ENCODE measurements at regions not wholly inside any gene's neighbourhood (a gene's known extent, or its start where the extent isn't known, plus 50 kb on each side); places are given as distances from the start of the nearest gene placed in this dataset.

DNA sequence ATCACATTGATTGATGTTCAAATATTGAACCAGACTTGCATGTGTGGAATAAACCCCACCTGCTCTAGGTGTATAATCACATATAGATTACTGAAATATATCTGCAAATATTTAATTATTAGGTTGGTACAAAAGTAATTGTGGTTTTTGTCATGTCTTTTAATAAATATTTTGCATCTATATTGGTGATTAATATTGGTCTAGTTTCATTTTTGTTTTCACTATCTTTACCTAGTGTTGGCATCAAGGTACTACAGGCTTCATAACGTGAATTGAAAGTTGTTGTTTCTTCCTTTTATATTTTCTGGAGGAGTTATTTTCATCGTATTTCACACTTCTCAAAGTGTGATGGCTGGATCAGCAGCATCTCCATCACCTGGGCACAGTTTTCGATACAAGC is 740.0 kb upstream of the TMEM132C start:
- no peak for TF ChIP-seq CTCF (IDR thresholded peaks at IDR 0.05)
- no peak for TF ChIP-seq ZFX (IDR thresholded peaks at IDR 0.05; ENCODE audit: borderline replicate concordance)
